Keratinocyte (primary cell): ENCODE measurements at regions not wholly inside any gene's neighbourhood (a gene's known extent, or its start where the extent isn't known, plus 50 kb on each side); places are given as distances from the start of the nearest gene placed in this dataset.

Source experiments
- DNase-seq: peaks from one replicate; pipeline ENCODE4 v3.0.0-alpha.2; 2011; ENCODE audit warnings: low read depth, missing footprints, low spot score
- FAIRE-seq: peaks from 2 replicates; lab custom pipeline; 2011; peaks lifted over from hg19 to GRCh38; lab: Jason Lieb, UNC
- H2AFZ ChIP-seq: 2 replicates; pipeline ENCODE4 v1.6.0; 2012; ENCODE audit warnings: low read length, control low read depth, inconsistent platforms; ENCODE audit not compliant: control insufficient read depth
- H3K27ac ChIP-seq: 2 replicates; pipeline ENCODE4 v1.5.1; 2011; ENCODE audit warnings: low read length; ENCODE audit not compliant: control insufficient read depth, insufficient read depth
- H3K27me3 ChIP-seq: 3 replicates; pipeline ENCODE4 v1.6.0; 2011; ENCODE audit warnings: low read length; ENCODE audit not compliant: control insufficient read depth, insufficient read depth; ENCODE audit errors: extremely low read depth
- H3K36me3 ChIP-seq, 2 experiments: 2 replicates in 1 of 2; 3 replicates in 1 of 2; pipeline ENCODE4 v1.5.1; 2011; ENCODE audit warnings: low read length in 2 of 2, mild to moderate bottlenecking in 1 of 2; ENCODE audit not compliant: control insufficient read depth in 2 of 2, insufficient read depth in 2 of 2; ENCODE audit errors: extremely low read depth in 1 of 2
- H3K4me1 ChIP-seq: 3 replicates; pipeline ENCODE4 v1.5.1; 2011; ENCODE audit warnings: low read length; ENCODE audit not compliant: control insufficient read depth, insufficient read depth; ENCODE audit errors: extremely low read depth
- H3K4me2 ChIP-seq: 3 replicates; pipeline ENCODE4 v1.6.0; 2011; ENCODE audit warnings: low read depth, low read length; ENCODE audit not compliant: control insufficient read depth, insufficient read depth; ENCODE audit errors: extremely low read depth
- H3K4me3 ChIP-seq, 3 experiments: fragments of 200-600 bp in 1 of 3; sonication (generic) in 1 of 3; 2 replicates in 2 of 3; 3 replicates in 1 of 3; pipeline ENCODE4 v1.5.1; 2011 to 2016; ENCODE audit warnings: low read length in 3 of 3, mild to moderate bottlenecking in 3 of 3, control low read depth in 2 of 3, inconsistent platforms in 1 of 3, low read depth in 1 of 3, mixed read lengths in 1 of 3, mixed run types in 1 of 3, moderate library complexity in 1 of 3; ENCODE audit not compliant: control insufficient read depth in 2 of 3, insufficient read depth in 2 of 3; ENCODE audit errors: extremely low read depth in 1 of 3
- H3K79me2 ChIP-seq: 2 replicates; pipeline ENCODE4 v1.6.0; 2012; ENCODE audit warnings: low read length; ENCODE audit not compliant: control insufficient read depth, insufficient read depth
- H3K9ac ChIP-seq: 3 replicates; pipeline ENCODE4 v1.6.0; 2011; ENCODE audit warnings: low read length; ENCODE audit not compliant: control insufficient read depth, insufficient read depth; ENCODE audit errors: extremely low read depth
- H3K9me1 ChIP-seq: 3 replicates; pipeline ENCODE4 v1.6.0; 2011; ENCODE audit warnings: low read length; ENCODE audit not compliant: control insufficient read depth, insufficient read depth; ENCODE audit errors: extremely low read depth
- H3K9me3 ChIP-seq: 2 replicates; pipeline ENCODE4 v1.5.1; 2012; ENCODE audit warnings: low read depth, low read length; ENCODE audit not compliant: control insufficient read depth
- H4K20me1 ChIP-seq: 3 replicates; pipeline ENCODE4 v1.6.0; 2011; ENCODE audit warnings: low read length; ENCODE audit not compliant: control insufficient read depth, insufficient read depth; ENCODE audit errors: extremely low read depth
- CTCF ChIP-seq, 3 experiments: IDR thresholded peaks in 1 of 3; conservative IDR thresholded peaks in 1 of 3; optimal IDR thresholded peaks in 1 of 3; 2 replicates in 2 of 3; 3 replicates in 1 of 3; pipeline versions ENCODE3 to v1.5.1; 2011; ENCODE audit warnings: low read length in 3 of 3, mild to moderate bottlenecking in 3 of 3, moderate library complexity in 2 of 3, control low read depth in 1 of 3, inconsistent platforms in 1 of 3; ENCODE audit not compliant: insufficient read depth in 2 of 3; ENCODE audit errors: extremely low read depth in 1 of 3
- EZH2 ChIP-seq: IDR thresholded peaks from one replicate; pipeline ENCODE4 v1.6.1; 2012; ENCODE audit warnings: inconsistent platforms, mild to moderate bottlenecking, low read length, moderate library complexity
- dilution Hi-C: fragments of 300-500 bp; cut with MboI; formaldehyde crosslinking; loops from one replicate; pipeline ENCODE4 v1.7.0; 2020; ENCODE audit warnings: low sequenced_read_pairs; ENCODE audit not compliant: extremely low pct_ligation_motif_present

- no peak overlapping the region for H3K4me3 ChIP-seq
- H3K9me1 ChIP-seq: no peaks in the 10 kb centered on the region
- H3K9me3 ChIP-seq: no peaks in the 10 kb centered on the region
- dilution Hi-C loops: no loop called here
- no peak overlapping the region for H3K9ac ChIP-seq
- no peaks in the 10 kb centered on the region for H4K20me1 ChIP-seq
- no peak overlapping the region for H2AFZ ChIP-seq
- DNase-seq (no peak), FAIRE-seq (no peak)
- H3K79me2 ChIP-seq: no peaks in the 10 kb centered on the region
- H3K36me3 ChIP-seq: no peaks in the 10 kb centered on the region
- no peaks in the 10 kb centered on the region for H3K4me1 ChIP-seq
- no peaks in the 10 kb centered on the region for H3K27me3 ChIP-seq
- no peak overlapping the region for H3K27ac ChIP-seq
- TF ChIP-seq EZH2 (no peak), CTCF (optimal IDR thresholded peaks at IDR 0.05 in 1 of 3, IDR thresholded peaks at IDR 0.05 in 1 of 3, conservative IDR thresholded peaks at IDR 0.05 in 1 of 3; ENCODE audit: extremely low read depth in 1 of 3, insufficient read depth in 2 of 3, low read length in 3 of 3) (no peak)
- H3K4me2 ChIP-seq: no peak overlapping the region
Observed at GRCh38 chr7:123305840-123306375, 106.1 kb upstream of the SLC13A1 start.

- DNase-seq: no peak
- Histone ChIP-seq H3K4me1 (no peaks in the 10 kb centered on the region), H4K20me1 (no peaks in the 10 kb centered on the region), H2AFZ (no peak overlapping the region), H3K9me3 (no peaks in the 10 kb centered on the region), H3K9me1 (no peaks in the 10 kb centered on the region), H3K27ac (no peak overlapping the region), H3K4me2 (no peak overlapping the region), H3K4me3 (no peak overlapping the region), H3K9ac (no peak overlapping the region), H3K79me2 (no peaks in the 10 kb centered on the region), H3K36me3 (no peaks in the 10 kb centered on the region), H3K27me3 (no peaks in the 10 kb centered on the region)
- dilution Hi-C loops: no loop called here
- no peak for FAIRE-seq
- TF ChIP-seq CTCF (optimal IDR thresholded peaks at IDR 0.05 in 1 of 3, IDR thresholded peaks at IDR 0.05 in 1 of 3, conservative IDR thresholded peaks at IDR 0.05 in 1 of 3; ENCODE audit: extremely low read depth in 1 of 3, insufficient read depth in 2 of 3, low read length in 3 of 3): no peak
- TF ChIP-seq EZH2: no peak
Observed at GRCh38 chr7:123303926-123304325, 104.2 kb upstream of the SLC13A1 start.
